ENCODE measurements at regions not wholly inside any gene's neighbourhood (a gene's known extent, or its start where the extent isn't known, plus 50 kb on each side); places are given as distances from the start of the nearest gene placed in this dataset.

- no peak overlapping the region for H3K27ac Mint-ChIP-seq (ENCODE audit: low read depth)
- no peaks in the 10 kb centered on the region for H3K36me3 Mint-ChIP-seq (ENCODE audit: insufficient read depth)
- ATAC-seq (replicated peaks; ENCODE audit: extremely low read depth, poor library complexity, severe bottlenecking), result no peak
- peaks cover 18% of the 10 kb centered on the region for H3K9me3 Mint-ChIP-seq
- no peak overlapping the region for H3K4me3 Mint-ChIP-seq
- H3K27me3 Mint-ChIP-seq, result no peaks in the 10 kb centered on the region
- no peak for DNase-seq (ENCODE audit: low spot score in 2 of 2)
- no peaks in the 10 kb centered on the region for H3K4me1 Mint-ChIP-seq
These were observed 63.5 kb upstream of the TMTC1 start for GRCh38 chr12:29847246-29847645.

GRCh38 chr12:29844667-29845066, 60.9 kb upstream of the TMTC1 start:
- Mint-ChIP-seq H3K36me3 (ENCODE audit: insufficient read depth) (no peaks in the 10 kb centered on the region), H3K4me3 (no peak overlapping the region), H3K4me1 (no peaks in the 10 kb centered on the region), H3K9me3 (peaks cover 10% of the 10 kb centered on the region), H3K27ac (ENCODE audit: low read depth) (no peak overlapping the region), H3K27me3 (no peaks in the 10 kb centered on the region)
- DNase-seq (ENCODE audit: low spot score in 2 of 2), result no peak
- ATAC-seq (replicated peaks; ENCODE audit: extremely low read depth, poor library complexity, severe bottlenecking), result no peak

- H3K4me3 Mint-ChIP-seq, result no peak overlapping the region
- no peak for DNase-seq (ENCODE audit: low spot score in 2 of 2)
- no peak for ATAC-seq (replicated peaks; ENCODE audit: extremely low read depth, poor library complexity, severe bottlenecking)
- no peaks in the 10 kb centered on the region for H3K27me3 Mint-ChIP-seq
- H3K36me3 Mint-ChIP-seq (ENCODE audit: insufficient read depth), result no peaks in the 10 kb centered on the region
- no peaks in the 10 kb centered on the region for H3K4me1 Mint-ChIP-seq
- H3K9me3 Mint-ChIP-seq, result peaks cover 15% of the 10 kb centered on the region
- no peak overlapping the region for H3K27ac Mint-ChIP-seq (ENCODE audit: low read depth)
These were observed 59.3 kb upstream of the TMTC1 start for GRCh38 chr12:29843036-29843435.

- DNase-seq (ENCODE audit: low spot score in 2 of 2) (no peak), ATAC-seq (replicated peaks; ENCODE audit: extremely low read depth, poor library complexity, severe bottlenecking) (no peak)
- no peak overlapping the region for H3K4me3 Mint-ChIP-seq
- H3K4me1 Mint-ChIP-seq, result no peaks in the 10 kb centered on the region
- H3K27me3 Mint-ChIP-seq, result no peaks in the 10 kb centered on the region
- peaks cover 22% of the 10 kb centered on the region for H3K9me3 Mint-ChIP-seq
- no peaks in the 10 kb centered on the region for H3K36me3 Mint-ChIP-seq (ENCODE audit: insufficient read depth)
- H3K27ac Mint-ChIP-seq (ENCODE audit: low read depth), result no peak overlapping the region
These were observed 55.0 kb upstream of the TMTC1 start for GRCh38 chr12:29838768-29839167.
